HG02943 (cell line): ENCODE measurements at regions not wholly inside any gene's neighbourhood (a gene's known extent, or its start where the extent isn't known, plus 50 kb on each side); places are given as distances from the start of the nearest gene placed in this dataset.

ENCODE experiments used
- ATAC-seq: cut with Tn5 transposase; IDR thresholded peaks from one replicate; pipeline ENCODE4 v1.9.1; 2021; ENCODE audit warnings: mild to moderate bottlenecking, low read depth, moderate library complexity; ENCODE audit not compliant: unreplicated experiment

DNA sequence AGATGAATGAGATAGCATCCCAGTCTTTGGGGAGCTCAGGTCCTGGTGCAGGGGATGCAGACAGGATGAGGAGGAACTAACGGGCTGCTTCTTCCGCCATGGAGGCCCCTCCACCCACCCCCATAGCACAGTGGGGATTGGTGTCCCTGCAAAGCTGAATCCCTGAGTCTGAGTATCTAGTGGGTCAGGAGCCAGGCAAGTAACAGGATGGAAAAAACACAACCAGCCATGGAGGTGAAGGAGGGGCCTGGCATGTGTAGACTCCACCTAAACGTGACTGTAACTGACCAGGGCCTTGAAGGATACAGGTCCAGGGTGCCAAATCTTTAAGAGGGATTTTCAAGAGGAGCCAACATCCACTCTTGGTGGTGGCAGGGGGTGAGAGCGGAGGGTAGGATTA, 327.8 kb upstream of the MSX2 start:
- ATAC-seq, result no peak

DNA sequence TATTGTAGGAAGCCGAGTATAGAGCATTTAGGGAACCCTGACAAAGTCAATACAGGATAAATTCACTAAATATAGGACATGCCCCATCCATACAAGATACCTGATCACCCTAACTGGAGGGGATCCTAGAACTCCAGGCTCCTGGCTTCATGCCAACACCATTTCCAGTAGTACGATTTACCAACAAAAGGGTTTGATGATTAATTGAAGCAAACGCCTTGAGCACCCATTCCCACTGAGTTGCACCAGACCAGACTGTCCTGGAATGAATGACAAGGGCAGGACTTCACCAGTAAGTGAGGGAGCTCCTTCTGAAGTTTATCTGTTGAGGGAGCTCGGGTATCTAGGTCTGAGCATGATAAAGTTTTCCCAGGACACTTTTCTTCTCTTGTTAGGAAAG, 327.2 kb upstream of the MSX2 start:
- no peak for ATAC-seq

GRCh38 chr5:174398171-174398570, 326.2 kb upstream of the MSX2 start:
- no peak for ATAC-seq

DNA sequence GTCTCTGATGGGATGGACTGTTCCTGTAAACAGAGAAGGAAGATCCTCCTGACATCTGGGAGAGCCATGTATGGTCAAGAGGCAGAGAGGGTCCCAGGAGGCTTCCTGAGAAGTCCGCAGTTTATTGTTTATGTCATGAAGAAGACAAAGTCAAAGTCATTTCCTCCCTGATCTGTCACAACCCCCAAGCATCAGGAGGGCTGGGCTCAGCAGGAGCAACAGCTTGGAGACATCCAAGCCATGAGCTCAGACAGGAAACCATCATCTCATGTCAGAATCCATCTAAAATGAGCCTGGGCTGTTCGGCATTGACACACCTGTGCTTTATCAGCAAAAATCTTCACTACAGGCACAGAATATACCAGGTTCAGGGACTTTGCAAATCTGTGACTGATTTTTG, 325.0 kb upstream of the MSX2 start:
- no peak for ATAC-seq

GRCh38 chr5:174400461-174400860, 323.9 kb upstream of the MSX2 start:
- ATAC-seq, result no peak

- ATAC-seq, result no peak
Observed at GRCh38 chr5:174401793-174402192, 322.6 kb upstream of the MSX2 start.

GRCh38 chr5:174402222-174402812, 322.1 kb upstream of the MSX2 start:
- no peak for ATAC-seq

DNA sequence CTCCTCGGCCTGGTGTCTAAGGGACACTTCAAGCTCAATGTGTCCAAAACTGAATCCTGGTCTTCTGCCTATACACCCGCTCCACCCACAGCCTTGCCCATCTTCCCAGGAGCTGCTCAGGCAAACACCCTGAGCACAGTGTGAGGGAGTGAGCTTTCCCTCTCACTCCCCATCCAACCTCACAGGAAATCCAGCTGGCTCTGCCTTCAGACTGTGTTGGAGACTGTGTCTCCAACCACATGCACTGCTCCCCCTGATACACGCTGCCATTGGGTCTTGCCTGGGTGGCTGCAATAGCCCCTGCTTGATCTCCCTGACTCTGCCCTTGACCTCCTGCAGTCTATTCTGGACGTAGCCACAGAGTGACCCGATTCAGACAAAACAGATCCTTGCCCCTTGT, 319.5 kb upstream of the MSX2 start:
- ATAC-seq, result no peak

DNA sequence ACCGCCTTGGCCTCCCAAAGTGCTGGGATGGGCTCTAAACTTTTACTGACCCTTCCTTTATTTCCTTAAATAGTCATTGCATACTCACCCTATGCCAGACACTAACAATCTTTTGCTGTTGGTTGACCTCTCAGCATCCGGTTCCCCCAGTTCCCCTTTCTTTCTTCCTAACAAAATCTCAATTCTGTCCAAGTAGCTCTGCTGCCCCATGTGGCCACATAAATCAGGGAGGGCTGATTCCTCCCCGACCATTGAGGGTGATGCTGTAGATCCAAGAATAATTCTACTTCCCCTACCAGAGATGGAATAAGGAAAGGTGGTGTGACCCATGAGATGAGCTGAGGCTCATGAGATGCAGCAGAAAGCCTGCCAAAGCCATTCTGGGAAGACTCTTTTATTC, 315.3 kb upstream of the MSX2 start:
- no peak for ATAC-seq

- no peak for ATAC-seq
Observed at GRCh38 chr5:174409971-174410370, 314.4 kb upstream of the MSX2 start.

GRCh38 chr5:174410716-174411478, 313.5 kb upstream of the MSX2 start:
- ATAC-seq, result no peak

DNA sequence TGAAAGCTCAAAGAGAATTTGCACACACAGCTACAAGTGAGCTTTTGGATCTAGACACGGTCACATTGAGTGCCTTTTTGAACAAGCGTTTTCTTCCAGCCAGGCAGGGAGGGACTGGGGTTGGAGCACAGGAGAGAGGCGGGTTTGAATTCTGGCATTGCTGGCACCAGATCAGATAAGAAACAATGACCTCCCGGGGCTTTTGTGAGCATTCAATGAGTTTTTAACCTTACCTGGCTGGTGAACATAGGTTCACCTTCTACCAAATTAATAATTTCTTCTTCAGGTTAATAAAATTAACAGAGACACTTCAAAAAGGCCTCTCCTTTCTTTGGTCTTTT, 312.9 kb upstream of the MSX2 start:
- ATAC-seq, result no peak

DNA sequence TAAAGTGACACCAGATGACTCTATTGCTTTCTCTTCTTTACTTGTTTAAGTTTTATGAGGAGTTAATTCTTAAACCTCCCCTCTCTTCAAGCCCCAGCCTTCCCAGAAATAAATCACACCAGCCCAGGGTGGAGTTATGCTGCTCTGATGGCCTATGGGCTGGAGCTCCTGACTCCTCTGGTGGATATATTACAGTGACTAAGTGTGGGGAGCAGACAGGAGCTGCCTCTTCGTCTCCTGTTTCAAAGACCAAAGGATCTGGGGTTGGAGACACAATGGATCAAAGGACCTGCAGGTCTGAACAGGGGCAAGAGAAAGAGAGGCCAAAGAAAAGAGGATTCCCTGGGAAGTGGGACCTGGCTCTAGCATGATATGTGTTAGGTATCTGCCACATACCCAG, 312.0 kb upstream of the MSX2 start:
- no peak for ATAC-seq

GRCh38 chr5:174412941-174413340, 311.4 kb upstream of the MSX2 start:
- ATAC-seq, result no peak

DNA sequence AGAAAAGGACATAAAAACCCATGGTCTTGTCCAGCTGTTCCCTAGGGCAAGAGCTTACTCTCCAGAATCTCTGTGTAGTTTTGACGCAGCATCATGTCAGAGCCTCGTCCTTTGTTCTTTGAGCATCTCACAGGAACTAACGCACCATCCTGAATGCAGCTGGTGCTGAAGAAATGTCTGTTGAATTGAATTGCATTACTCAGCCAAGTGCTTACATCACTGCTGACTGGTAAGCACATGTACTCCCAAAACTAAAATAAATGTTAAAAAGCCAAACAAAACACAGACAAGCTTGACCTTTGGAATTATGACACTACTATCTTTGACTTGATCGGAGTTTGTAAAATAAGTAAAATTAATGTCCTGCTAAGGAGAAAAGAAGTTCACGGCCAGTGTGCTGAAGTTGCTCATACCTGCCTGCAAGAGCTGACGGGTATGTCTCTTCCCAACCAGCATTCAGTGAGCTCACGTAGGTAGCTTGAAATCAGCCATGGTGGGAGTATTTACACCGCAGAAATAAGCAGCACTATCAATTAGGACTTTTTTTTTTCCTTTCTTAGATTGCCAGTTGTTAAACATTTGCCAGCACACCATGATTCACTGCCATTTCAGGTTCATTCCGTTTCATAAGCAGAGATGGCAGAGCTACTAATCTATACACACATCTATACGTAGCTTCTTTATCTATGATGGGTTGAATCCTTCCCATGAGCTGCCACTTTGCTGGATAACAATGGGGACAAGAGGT, 310.6 kb upstream of the MSX2 start:
- ATAC-seq, result no peak

GRCh38 chr5:174414315-174414710, 310.1 kb upstream of the MSX2 start:
- ATAC-seq, result no peak

GRCh38 chr5:174418809-174419539, 305.4 kb upstream of the MSX2 start:
- ATAC-seq, result no peak

DNA sequence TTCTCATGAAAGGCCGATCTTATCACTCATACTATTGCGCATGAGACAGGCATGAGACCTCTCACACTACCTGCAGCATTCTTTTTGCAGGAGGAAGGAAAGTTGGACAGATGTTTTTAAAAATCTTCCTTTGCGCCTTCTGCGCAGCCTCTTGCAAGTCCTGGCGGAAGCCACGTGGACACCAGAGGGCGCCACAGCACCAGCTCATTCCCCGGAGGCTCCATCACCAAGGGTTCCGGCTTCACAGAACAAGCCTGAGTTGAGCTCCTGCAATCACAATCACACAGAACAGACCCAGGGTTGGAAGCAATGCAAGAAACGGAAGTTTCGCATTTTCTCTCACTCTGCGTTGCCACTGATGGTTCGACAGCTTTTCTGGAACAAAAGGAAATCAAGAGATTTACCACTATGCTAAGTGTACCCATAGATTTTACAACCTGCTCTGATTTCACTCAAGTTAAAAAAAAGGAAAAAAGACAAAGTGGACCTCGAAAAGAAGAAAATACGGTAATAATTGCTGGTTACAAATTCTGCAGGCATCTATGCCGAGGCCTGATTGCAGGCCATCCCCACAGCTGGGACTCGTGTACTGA, 304.7 kb upstream of the MSX2 start:
- ATAC-seq, result no peak

- ATAC-seq, result no peak
Observed at GRCh38 chr5:174420651-174421407, 303.6 kb upstream of the MSX2 start.

DNA sequence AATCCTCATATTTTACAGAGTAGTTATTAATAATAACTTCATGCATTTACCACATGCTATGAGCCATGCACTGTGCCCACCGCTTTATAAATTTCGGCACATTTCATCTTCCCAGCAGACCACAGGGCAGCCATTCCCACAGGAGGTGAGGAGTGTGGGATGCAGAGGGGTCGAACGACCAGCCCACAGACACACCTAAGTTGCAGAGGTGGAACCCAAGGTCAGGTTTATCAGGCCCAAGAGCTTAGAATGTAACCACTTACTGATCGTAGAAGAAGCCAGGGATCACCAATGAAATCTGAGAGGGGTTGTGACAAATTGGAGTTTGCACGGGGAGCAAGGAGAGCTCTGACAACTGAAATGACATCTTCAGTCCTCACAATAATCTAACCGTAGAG, 303.0 kb upstream of the MSX2 start:
- no peak for ATAC-seq
